Pons (tissue), 1 donor: ENCODE measurements at regions not wholly inside any gene's neighbourhood (a gene's known extent, or its start where the extent isn't known, plus 50 kb on each side); places are given as distances from the start of the nearest gene placed in this dataset.

Experiments used
- DNase-seq: peaks from one replicate; pipeline ENCODE4 v3.0.0-alpha.2; 2016; ENCODE audit warnings: low spot score

- no peak for DNase-seq
Observed at GRCh38 chr9:86893811-86894490, 53.4 kb downstream of the GAS1 start.

DNA sequence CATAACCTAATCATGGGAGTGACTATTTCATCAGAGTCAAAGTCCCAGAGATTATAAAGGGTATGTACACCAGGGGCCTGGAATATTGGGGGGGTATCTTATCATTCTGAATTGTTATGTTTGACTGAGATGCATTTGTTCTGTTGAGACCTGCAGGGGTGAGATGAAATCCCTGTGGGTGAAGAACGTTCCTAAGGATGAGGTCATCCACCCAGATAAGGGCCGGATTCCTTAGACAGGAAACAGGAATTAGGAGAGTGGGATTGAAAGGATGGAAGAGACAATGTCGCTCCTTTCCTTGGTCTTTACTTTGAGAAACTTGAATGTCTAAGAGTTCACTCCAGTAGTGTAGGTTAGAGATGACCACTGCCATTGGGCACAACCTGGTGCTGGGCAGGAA, 54.7 kb downstream of the GAS1 start:
- no peak for DNase-seq

DNA sequence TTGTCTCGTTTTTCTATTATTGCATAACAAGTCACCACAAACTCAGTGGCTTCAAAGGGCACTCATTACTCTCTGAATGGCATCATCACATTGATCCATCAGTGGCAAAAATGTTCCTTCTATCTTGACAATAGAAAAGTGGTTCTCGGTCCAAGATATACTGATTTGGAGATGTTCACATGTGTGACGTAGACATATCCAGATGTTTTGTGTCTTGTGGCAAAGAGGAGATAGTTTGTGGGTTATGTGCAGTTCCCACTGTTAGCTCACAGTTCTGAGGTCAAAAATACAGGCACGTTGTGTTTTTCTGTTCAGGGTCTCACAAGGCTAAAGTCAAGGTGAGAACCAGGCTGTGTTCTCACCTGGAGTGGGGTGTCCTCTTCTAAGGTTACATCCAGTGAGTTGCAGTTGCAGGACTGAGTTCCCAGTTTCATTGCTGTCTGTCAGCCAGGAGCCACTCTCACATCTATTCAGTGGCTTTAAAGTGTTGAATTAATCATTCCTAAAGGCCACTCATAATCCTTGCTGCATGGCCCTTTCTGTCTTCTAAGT, 55.3 kb downstream of the GAS1 start:
- DNase-seq: no peak

- no peak for DNase-seq
Observed at GRCh38 chr9:86891091-86891490, 56.2 kb downstream of the GAS1 start.

- DNase-seq: no peak
Observed at GRCh38 chr9:86885232-86885631, 62.1 kb downstream of the GAS1 start.

- DNase-seq: no peak
Observed at GRCh38 chr9:86876621-86877196, 70.6 kb downstream of the GAS1 start.

GRCh38 chr9:86868616-86869015, 78.7 kb downstream of the GAS1 start:
- no peak for DNase-seq

DNA sequence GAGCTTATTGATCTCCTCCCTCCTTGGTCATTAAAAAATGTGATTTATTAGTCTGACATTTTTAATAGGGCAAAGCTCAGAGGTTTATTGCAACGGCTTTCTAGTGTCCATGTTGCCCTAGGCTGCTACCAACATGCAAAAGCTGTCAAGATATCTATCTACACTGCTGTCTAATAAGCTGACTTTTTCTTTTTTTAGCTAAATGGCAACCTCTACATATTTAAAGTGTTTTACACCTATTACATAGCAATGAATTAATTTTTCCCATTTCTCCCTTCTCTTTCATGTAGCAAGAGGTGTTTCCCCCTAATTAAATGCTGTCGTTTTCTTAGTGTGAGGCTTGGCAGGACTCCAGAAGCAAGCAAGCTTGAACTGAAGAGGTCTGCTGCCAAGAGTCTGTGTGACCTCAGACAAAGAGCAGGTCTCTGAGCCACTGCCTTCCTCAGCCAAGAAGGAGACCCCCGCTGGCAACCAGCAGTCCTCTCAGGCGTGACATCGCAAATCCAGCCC, 79.4 kb downstream of the GAS1 start:
- DNase-seq: no peak

DNA sequence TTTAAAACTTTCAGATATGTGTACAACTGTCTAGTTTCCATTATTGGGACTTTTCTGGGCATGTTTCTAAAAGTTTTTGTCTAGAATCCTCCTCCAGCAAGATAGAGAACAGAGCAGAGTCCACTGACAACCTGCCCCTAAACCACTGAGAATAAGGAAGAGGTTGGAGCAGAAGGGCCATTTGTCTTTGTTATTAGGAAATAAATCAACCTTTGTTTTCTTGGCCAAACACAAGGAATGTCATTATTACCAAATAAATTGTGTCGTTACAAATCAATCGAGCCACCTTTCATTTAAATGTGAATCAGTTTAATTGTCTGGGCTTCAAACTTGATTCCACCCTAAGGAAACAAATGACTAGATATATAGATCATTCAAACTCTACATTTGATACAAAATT, 81.4 kb downstream of the GAS1 start:
- DNase-seq: no peak

DNA sequence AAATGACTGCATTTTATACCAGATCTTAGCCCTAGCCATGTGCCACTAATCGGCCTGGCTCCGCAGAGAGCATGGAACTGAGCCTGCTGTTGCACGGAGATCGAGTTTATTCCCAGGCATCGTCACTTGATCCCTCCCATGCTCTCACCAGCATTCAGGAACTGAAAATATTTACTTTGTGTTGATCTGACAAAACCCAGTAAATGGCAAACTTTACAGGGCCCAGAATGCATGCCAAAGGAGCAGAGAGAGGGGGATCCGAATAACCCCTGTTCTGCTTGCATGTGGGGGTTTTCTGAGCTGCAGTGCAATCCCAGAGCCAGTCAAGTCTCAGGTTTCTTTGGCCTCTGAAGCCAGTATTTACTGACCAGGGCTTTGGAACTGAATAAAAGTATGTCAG, 87.3 kb downstream of the GAS1 start:
- no peak for DNase-seq

DNA sequence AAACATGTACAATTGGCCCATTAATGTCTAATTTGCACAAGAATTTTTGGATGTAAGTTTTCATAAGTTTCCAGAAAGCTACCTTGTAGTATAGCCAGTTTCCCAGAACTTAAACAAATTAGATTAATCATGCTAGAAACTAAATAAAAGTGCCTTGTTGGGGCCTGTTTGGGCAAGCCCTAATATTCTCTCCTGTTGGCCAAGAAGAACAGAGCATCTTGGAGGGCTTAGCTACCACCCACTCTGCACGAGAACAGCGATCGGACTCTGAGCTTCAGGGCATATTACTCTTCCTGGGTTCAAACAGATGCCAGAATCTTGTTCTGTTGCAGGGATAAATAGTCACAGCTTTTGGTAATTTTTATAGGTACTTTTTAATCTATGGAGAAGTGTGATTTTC, 88.2 kb downstream of the GAS1 start:
- no peak for DNase-seq

- DNase-seq: no peak
Observed at GRCh38 chr9:86858009-86858408, 89.3 kb downstream of the GAS1 start.

- no peak for DNase-seq
Observed at GRCh38 chr9:86856259-86856658, 91.0 kb downstream of the GAS1 start.

DNA sequence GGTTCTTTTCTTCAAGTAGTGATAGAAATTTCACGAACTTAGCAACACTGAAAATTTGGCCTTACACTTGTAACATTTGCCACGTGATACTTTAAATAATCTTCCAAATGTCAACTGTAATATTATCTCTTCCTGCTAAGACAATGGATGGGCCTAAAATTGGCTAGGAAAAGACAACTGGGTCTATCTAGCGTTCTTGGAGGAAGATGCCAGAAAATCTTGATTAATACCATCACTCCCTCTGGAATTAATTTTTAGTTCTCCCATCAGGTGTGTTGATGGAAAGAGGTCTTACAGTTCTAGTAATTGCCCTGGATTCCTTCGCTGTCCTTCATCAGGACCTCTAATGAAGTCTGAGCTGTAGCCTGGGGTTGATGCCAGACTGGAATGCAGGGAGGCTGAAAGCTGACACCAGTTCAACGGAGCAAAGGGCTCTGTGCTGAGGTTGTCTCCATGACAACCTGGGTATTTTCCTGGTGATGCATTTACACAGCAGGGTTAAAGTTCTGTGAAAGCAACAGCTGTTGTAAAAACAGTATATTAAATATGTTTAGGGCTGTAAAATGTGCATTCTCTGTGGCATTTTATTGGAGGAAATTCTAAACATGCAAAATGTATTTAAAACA, 92.3 kb downstream of the GAS1 start:
- DNase-seq: peak; percentile 3

GRCh38 chr9:86846656-86847055, 100.7 kb downstream of the GAS1 start:
- no peak for DNase-seq

DNA sequence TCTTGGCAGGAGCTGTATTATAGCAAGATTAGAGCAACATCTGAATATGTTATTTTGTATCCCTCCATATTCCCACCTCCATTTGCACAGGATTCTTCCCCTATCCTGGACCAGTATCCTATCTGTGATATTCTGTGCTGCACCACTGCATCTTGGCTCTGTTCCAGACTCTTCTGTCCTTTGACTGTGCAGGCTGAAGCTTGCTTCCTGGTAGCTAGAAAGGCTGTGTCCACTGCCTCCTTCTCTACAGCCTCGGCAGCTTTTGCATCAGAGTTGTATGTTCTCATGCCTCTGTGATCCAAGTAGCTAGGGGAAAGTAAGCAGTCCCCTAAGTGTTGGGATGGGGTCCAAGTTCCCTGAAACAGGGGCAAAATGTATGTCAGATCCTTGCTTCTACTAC, 104.1 kb downstream of the GAS1 start:
- peak; percentile 14 for DNase-seq

- DNase-seq: no peak
Observed at GRCh38 chr9:86842573-86842972, 104.7 kb downstream of the GAS1 start.

DNA sequence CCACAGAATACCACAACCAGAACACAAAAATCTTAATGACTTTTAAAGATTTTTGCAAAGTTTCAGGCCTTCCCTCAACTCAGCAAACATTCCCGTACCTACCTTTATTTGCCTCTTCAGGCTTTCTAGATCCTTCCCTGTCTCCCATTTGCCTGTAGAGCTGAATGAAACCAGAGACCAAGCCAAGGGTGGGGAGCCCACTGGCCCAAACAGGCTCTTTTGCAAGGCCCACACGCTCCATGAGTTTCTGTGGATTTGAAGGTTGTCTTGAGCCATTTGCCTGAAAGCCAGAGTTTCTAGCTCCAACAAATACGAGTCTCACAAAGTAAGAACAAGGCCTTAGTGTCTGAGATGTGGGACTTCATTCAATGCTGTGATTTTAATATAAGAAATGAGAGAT, 107.8 kb downstream of the GAS1 start:
- no peak for DNase-seq

DNA sequence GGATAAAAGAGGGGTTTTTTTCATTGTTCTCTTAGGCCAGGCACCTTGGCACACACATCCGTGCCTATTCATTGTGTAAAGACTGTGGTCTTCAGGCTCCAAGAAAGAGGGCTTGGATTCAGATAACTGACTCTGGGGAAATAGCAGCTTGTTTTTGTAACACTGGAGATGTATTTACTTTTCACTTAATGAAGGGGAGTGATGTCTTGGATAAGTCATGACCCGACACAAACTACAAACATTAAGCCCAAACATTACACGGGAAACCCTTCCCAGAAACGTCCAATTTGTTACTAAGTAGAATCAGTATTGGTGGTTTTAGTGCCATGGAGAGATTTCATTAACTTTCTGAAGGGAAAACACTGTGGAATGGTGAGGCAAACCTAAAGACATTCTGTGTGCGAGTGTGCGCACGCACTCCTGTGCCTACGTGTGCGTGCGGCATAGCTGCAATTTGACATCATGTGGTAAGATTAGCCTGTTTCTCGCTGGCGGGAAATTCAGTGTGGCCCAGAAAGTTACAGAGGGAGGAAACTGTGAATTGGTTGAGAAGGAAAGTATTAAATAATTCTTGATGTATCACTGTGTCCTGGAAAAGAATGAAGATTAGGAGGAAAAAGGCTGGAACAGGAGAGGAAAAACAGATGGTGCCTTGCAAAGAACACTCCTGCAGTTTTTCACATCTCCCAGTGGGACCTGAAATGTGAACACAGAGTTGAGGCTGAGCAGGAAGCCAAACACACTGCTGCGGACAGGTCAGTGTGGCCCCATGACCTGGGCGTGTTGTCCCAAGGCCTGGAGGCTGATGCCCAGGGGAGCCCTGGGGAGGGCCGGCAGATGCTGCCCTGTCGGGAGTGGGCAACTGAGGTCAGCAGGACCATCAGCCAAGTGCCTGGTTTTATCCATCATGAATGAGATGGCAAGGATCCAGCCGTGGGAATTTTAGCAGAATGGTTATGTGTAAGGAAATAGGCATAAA, 108.5 kb downstream of the GAS1 start:
- DNase-seq: no peak

GRCh38 chr9:86837345-86837744, 110.0 kb downstream of the GAS1 start:
- no peak for DNase-seq

DNA sequence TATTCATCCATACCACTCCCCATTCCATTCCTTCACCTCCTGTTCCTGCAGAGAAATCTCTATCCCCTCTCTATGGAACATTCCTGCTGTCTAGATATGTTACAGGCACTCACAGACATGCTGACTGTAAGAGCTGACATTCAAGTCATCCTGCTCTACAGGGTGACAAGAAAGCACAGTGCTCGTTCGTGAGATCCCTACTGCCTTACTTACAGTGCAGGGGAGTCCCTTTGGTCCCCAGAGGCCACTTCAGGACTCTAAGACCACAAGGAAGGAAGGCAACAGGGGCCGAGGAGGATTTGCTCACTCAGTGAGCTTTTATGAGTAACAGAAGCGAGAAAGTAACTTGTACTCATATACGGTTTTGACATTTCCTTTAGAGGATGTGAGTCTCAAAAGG, 110.5 kb downstream of the GAS1 start:
- DNase-seq: no peak

GRCh38 chr9:86836266-86836665, 111.0 kb downstream of the GAS1 start:
- no peak for DNase-seq
